K562 (cell line): ENCODE measurements at regions not wholly inside any gene's neighbourhood (a gene's known extent, or its start where the extent isn't known, plus 50 kb on each side); places are given as distances from the start of the nearest gene placed in this dataset.

ENCODE experiments used
- ATAC-seq: fragments of 200-7000 bp; cut with Tn5 transposase; 3 replicates; pipeline ENCODE4 v1.9.1; 2020; ENCODE audit warnings: moderate library complexity
- BruUV-seq: library from RNA; stranded (reverse); fragments of 400-500 nt; replicated peaks from 2 replicates; lab custom pipeline; 2021; lab: Mats Ljungman, UMichigan
- CTCF ChIA-PET: fragments of 300-600 bp; formaldehyde crosslinking; extraction: SDS; loops from one replicate; lab custom pipeline; 2021; ENCODE audit warnings: low intra/inter-chr PET ratio; lab: Yijun Ruan, JAX
- POLR2A ChIA-PET: fragments of 300-600, 350-650 bp; sonication (Branson Sonifier 250); formaldehyde crosslinking; extraction: SDS; loops from one replicate; lab custom pipeline; 2021; ENCODE audit warnings: antibody characterized with exemption, inconsistent platforms; lab: Yijun Ruan, JAX
- DNase-seq, 4 experiments: peaks; one replicate each; pipeline versions ENCODE4 v3.0.0 to v3.0.0-alpha.2; 2011 to 2018; ENCODE audit warnings: low spot score in 3 of 4, mixed read lengths in 3 of 4; ENCODE audit errors: extremely low read depth in 1 of 4
- FAIRE-seq: peaks from 2 replicates; lab custom pipeline; 2011; peaks lifted over from hg19 to GRCh38; lab: Jason Lieb, UNC
- H2AFZ ChIP-seq: 2 replicates; pipeline ENCODE4 v1.6.0; 2011; ENCODE audit warnings: low read depth, low read length, control low read depth, inconsistent platforms
- H3K27ac ChIP-seq: fragments of 200-600 bp; 3 replicates; pipeline ENCODE4 v1.8.0; 2011; ENCODE audit warnings: low read depth, mild to moderate bottlenecking, control low read depth, inconsistent platforms, low read length, moderate library complexity, mixed read lengths; ENCODE audit errors: extremely low read depth
- H3K27me3 ChIP-seq, 2 experiments: fragments of 300-600 bp in 1 of 2; 2 replicates in 1 of 2; 3 replicates in 1 of 2; pipeline versions ENCODE4 v1.6.0 to v1.8.0; 2011; ENCODE audit warnings: inconsistent platforms in 2 of 2, low read length in 2 of 2, mild to moderate bottlenecking in 1 of 2, mixed read lengths in 1 of 2, moderate library complexity in 1 of 2; ENCODE audit not compliant: control insufficient read depth in 2 of 2, insufficient read depth in 2 of 2
- H3K36me3 ChIP-seq: fragments of 300-600 bp; 3 replicates; pipeline ENCODE4 v1.8.0; 2011; ENCODE audit warnings: mild to moderate bottlenecking, low read length, inconsistent platforms; ENCODE audit not compliant: control insufficient read depth, insufficient read depth
- H3K4me1 ChIP-seq, 2 experiments: fragments of 200-600 bp in 1 of 2; replicated peaks in 1 of 2; 2 replicates in 1 of 2; 3 replicates in 1 of 2; pipeline versions ENCODE4 v1.5.1 to v1.8.0; 2011; ENCODE audit warnings: inconsistent platforms in 2 of 2, low read length in 2 of 2, mild to moderate bottlenecking in 1 of 2, mixed read lengths in 1 of 2, moderate library complexity in 1 of 2; ENCODE audit not compliant: control insufficient read depth in 2 of 2, insufficient read depth in 2 of 2
- H3K4me2 ChIP-seq: 2 replicates; pipeline ENCODE4 v1.6.1; 2011; ENCODE audit warnings: low read length, control low read depth, inconsistent platforms, mixed read lengths; ENCODE audit not compliant: insufficient read depth
- H3K4me3 ChIP-seq: fragments of 200-600 bp; sonication (generic), shearing (Covaris generic); 2 replicates; pipeline ENCODE4 v1.5.1; 2016; ENCODE audit warnings: control low read depth, inconsistent platforms
- H3K79me2 ChIP-seq: fragments of 200-600 bp; 3 replicates; pipeline ENCODE4 v1.8.0; 2011; ENCODE audit warnings: low read length, inconsistent platforms; ENCODE audit not compliant: control insufficient read depth, insufficient read depth
- H3K9ac ChIP-seq, 2 experiments: 2 replicates each; pipeline versions ENCODE4 v1.6.0 to v1.6.1; 2011; ENCODE audit warnings: low read depth in 2 of 2, low read length in 2 of 2, control low read depth in 1 of 2, inconsistent platforms in 1 of 2, mild to moderate bottlenecking in 1 of 2, mixed read lengths in 1 of 2; ENCODE audit not compliant: insufficient read depth in 1 of 2
- H3K9me1 ChIP-seq: one replicate; pipeline ENCODE4 v1.6.0; 2011; ENCODE audit warnings: inconsistent platforms, mild to moderate bottlenecking, low read length, moderate library complexity; ENCODE audit not compliant: control insufficient read depth, insufficient read depth
- H3K9me3 ChIP-seq: replicated peaks from 2 replicates; pipeline ENCODE4 v1.5.1; 2011; ENCODE audit warnings: low read depth, low read length, inconsistent platforms; ENCODE audit not compliant: control insufficient read depth, insufficient read depth
- H4K20me1 ChIP-seq: replicated peaks from 2 replicates; pipeline ENCODE4 v1.6.1; 2011; ENCODE audit warnings: low read length, inconsistent platforms, mixed read lengths; ENCODE audit not compliant: control insufficient read depth, insufficient read depth
- ARNT ChIP-seq, 2 experiments: fragments of 450-650 bp; IDR thresholded peaks; 2 replicates each; pipeline ENCODE4 v1.6.1; 2016; ENCODE audit warnings: mild to moderate bottlenecking in 1 of 2
- BRCA1 ChIP-seq, 2 experiments: fragments of 450-650 bp in 1 of 2; sonication (generic) in 1 of 2; formaldehyde crosslinking in 1 of 2; IDR thresholded peaks; 2 replicates each; pipeline versions ENCODE4 v1.5.0 to v1.6.1; 2017 to 2020; ENCODE audit warnings: mild to moderate bottlenecking in 1 of 2, missing genetic modification reagents in 1 of 2
- CREB3L1 ChIP-seq: fragments of 450-650 bp; IDR thresholded peaks from 2 replicates; pipeline ENCODE4 v1.6.1; 2014; ENCODE audit warnings: low read depth, mild to moderate bottlenecking, moderate library complexity, borderline replicate concordance
- HNRNPUL1 ChIP-seq: fragments of 200-400 bp; formaldehyde crosslinking; IDR thresholded peaks from 2 replicates; pipeline ENCODE4 v1.6.1; 2017; ENCODE audit warnings: low read length
- NR2C1 ChIP-seq, 2 experiments: fragments of 450-650 bp; IDR thresholded peaks; 2 replicates each; pipeline ENCODE4 v1.6.1; 2017; ENCODE audit warnings: mild to moderate bottlenecking in 2 of 2, antibody characterized with exemption in 1 of 2, inconsistent platforms in 1 of 2, missing compliant biosample characterization in 1 of 2, missing genetic modification characterization in 1 of 2
- NR2C2 ChIP-seq, 2 experiments: fragments of 200-800 bp in 1 of 2; sonication (Bioruptor generic) in 1 of 2; sonication (generic) in 1 of 2; formaldehyde crosslinking in 1 of 2; IDR thresholded peaks; 2 replicates each; pipeline versions ENCODE4 v1.6.1 to v1.8.0; 2016 to 2022; ENCODE audit warnings: mild to moderate bottlenecking in 1 of 2, missing compliant biosample characterization in 1 of 2, missing genetic modification characterization in 1 of 2, missing genetic modification reagents in 1 of 2
- RCOR1 ChIP-seq, 2 experiments: IDR thresholded peaks; 2 replicates each; pipeline ENCODE4 v1.6.1; 2012; ENCODE audit warnings: low read depth in 2 of 2, low read length in 2 of 2, borderline replicate concordance in 1 of 2, improper control_type of control experiment in 1 of 2
- ZFX ChIP-seq: sonication (generic); formaldehyde crosslinking; IDR thresholded peaks from 2 replicates; pipeline ENCODE4 v1.8.0; 2022; ENCODE audit warnings: mild to moderate bottlenecking, missing genetic modification reagents, moderate library complexity
- ZNF764 ChIP-seq: fragments of 250-450 bp; sonication (Bioruptor Pico); IDR thresholded peaks from 2 replicates; pipeline ENCODE4 v1.4.0; 2020; ENCODE audit warnings: low read depth, mild to moderate bottlenecking, moderate library complexity
- whole genome bisulfite sequencing: fragments of 100-300 bp; shearing (Covaris generic); methylation state at CpG from one replicate; pipeline ENCODE4 v1.1.6; 2016; ENCODE audit warnings: low coverage, mixed read lengths; ENCODE audit not compliant: insufficient coverage; ENCODE audit errors: missing lambda C conversion rate; 5-methylcytosine and 5-hydroxymethylcytosine counted together
- in situ Hi-C: fragments of 300-500 bp; cut with MboI; formaldehyde crosslinking; loops from 4 replicates; pipeline ENCODE4 v1.15.0; 2018; ENCODE audit warnings: inconsistent platforms, mixed read lengths
- intact Hi-C: fragments of 100-400 bp; cut with micrococcal nuclease; formaldehyde crosslinking; loops from 2 replicates; pipeline ENCODE4 v1.14.2; 2022

DNA sequence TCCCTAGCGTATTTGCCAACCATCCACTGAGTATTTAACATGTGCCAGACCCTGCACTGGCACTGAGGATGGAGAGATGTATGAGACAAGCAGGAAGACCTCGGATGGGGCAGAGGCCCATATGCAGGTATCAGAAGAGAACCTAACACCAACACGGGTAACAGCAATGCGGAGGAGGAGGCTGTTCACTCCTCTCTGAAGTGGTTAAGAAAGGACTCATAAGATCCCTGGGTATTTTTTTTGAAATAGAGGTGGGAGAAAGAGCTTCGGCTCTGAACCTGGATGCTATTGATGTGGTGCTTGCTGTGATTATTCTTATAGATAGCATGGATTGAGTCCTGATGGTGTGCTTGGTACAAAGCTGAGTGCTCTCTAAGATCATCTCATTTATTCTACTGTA lies 418.3 kb downstream of the LPIN1 start:
- ATAC-seq (no peak), FAIRE-seq (no peak), DNase-seq (no peak)
- in situ Hi-C loops: loop anchor here (25.0 kb wide), 1 partner anchor 548 kb away; the partner anchor contains the start of gene TRIB2
- H3K79me2 ChIP-seq: no peaks in the 10 kb centered on the region
- H3K9me3 ChIP-seq: no peaks in the 10 kb centered on the region
- peaks cover 12 to 15% of the 10 kb centered on the region in 2 experiments; a peak in 4 of 5 replicates for H3K4me1 ChIP-seq
- 36% methylated on average over 5 of the region's 5 CpGs for WGBS
- CTCF ChIA-PET: no interaction called here
- no peaks in the 10 kb centered on the region for H4K20me1 ChIP-seq
- POLR2A ChIA-PET: no interaction called here
- no peaks in the 10 kb centered on the region for H3K27me3 ChIP-seq
- H2AFZ ChIP-seq: no peak overlapping the region
- H3K36me3 ChIP-seq: no peaks in the 10 kb centered on the region
- no peak overlapping the region for H3K27ac ChIP-seq
- no peak overlapping the region for H3K4me3 ChIP-seq
- TF ChIP-seq ZNF764 (CRISPR knock-in tag): no peak
- TF ChIP-seq ZFX (CRISPR knock-in tag): no peak
- TF ChIP-seq, all 486 proteins: peak for 0
- H3K4me2 ChIP-seq: no peak overlapping the region
- intact Hi-C loops: loop anchor here (10.0 kb wide), 2 partner anchors 110 to 440 kb away; no protein-coding TSS in a partner anchor
- no TSS peak for BruUV-seq
- no peaks in the 10 kb centered on the region for H3K9me1 ChIP-seq
- H3K9ac ChIP-seq: no peak overlapping the region

GRCh38 chr2:12167525-12168317 lies 421.3 kb downstream of the LPIN1 start:
- Histone ChIP-seq H3K27me3 (no peaks in the 10 kb centered on the region), H3K4me3 (no peak overlapping the region), H3K9me3 (no peaks in the 10 kb centered on the region), H4K20me1 (no peaks in the 10 kb centered on the region), H3K27ac (no peak overlapping the region), H3K4me2 (no peak overlapping the region), H3K4me1 (peaks cover 12 to 17% of the 10 kb centered on the region in 2 experiments; a peak in 4 of 5 replicates), H3K79me2 (no peaks in the 10 kb centered on the region), H3K36me3 (no peaks in the 10 kb centered on the region), H3K9ac (no peak overlapping the region), H3K9me1 (no peaks in the 10 kb centered on the region), H2AFZ (peak overlapping the region; percentile 64; the same call in 1 of the 2 replicates)
- FAIRE-seq: peak; percentile 11
- DNase-seq: peak in 2 of 4 experiments; percentile 57 to 62
- no TSS peak for BruUV-seq
- ATAC-seq: peak; percentile 94
- ChIA-PET CTCF (no interaction called here), POLR2A (interaction anchor here (0.8 to 1.3 kb wide), 2 partner anchors 15 to 223 kb away, joined by 3 read pairs; no protein-coding TSS in a partner anchor)
- in situ Hi-C loops: loop anchor here (25.0 kb wide), 1 partner anchor 545 kb away; the partner anchor contains the start of gene TRIB2
- WGBS: 63% methylated on average over 13 of the region's 13 CpGs
- intact Hi-C loops: loop anchor here (1.0 to 10.0 kb wide), 4 partner anchors 113 to 839 kb away; no protein-coding TSS in a partner anchor
- TF ChIP-seq BRCA1 (IDR thresholded peaks at IDR 0.05) (no peak), BRCA1 (CRISPR knock-in tag; IDR thresholded peaks at IDR 0.05) (no peak), NR2C2 (CRISPR knock-in tag; IDR thresholded peaks at IDR 0.05) (no peak), NR2C2 (tag; IDR thresholded peaks at IDR 0.05) (peak; percentile 41; the same call in 1 of the 2 replicates), RCOR1 (IDR thresholded peaks at IDR 0.05; ENCODE audit: borderline replicate concordance in 1 of 2, low read depth in 2 of 2, low read length in 2 of 2) (peak in 1 of 2 experiments; percentile 17; a peak in 1 of 4 replicates), CREB3L1 (no peak), HNRNPUL1 (no peak), ARNT (IDR thresholded peaks at IDR 0.05) (no peak), NR2C1 (IDR thresholded peaks at IDR 0.05) (peak; percentile 71), NR2C1 (tag; IDR thresholded peaks at IDR 0.05) (peak; percentile 76)
